ENCODE measurements at regions not wholly inside any gene's neighbourhood (a gene's known extent, or its start where the extent isn't known, plus 50 kb on each side); places are given as distances from the start of the nearest gene placed in this dataset.

GRCh38 chr16:86852135-86852534, 273.8 kb downstream of the FOXL1 start:
- ChIA-PET POLR2A (no interaction called here), CTCF (no interaction called here)
- Histone ChIP-seq H3K9me3 (no peaks in the 10 kb centered on the region), H3K4me2 (no peak overlapping the region), H3K4me1 (peaks cover 10% of the 10 kb centered on the region), H3K4me3 (no peak overlapping the region), H3K27ac (no peak overlapping the region)
- FAIRE-seq (peak; percentile 79), ATAC-seq (no peak), DNase-seq (ENCODE audit: low read depth in 1 of 2, low spot score in 1 of 2) (no peak)
- 96% methylated on average over 2 of the region's 2 CpGs for WGBS (ENCODE audit: missing lambda C conversion rate)
- TF ChIP-seq EHMT2 (IDR thresholded peaks at IDR 0.05; ENCODE audit: low read depth), result 0 out of 2 replicates have a peak, but pooled peaks have one; percentile 3
- TF ChIP-seq MAX (IDR thresholded peaks at IDR 0.05), result no peak

GRCh38 chr16:86854058-86854621, 275.8 kb downstream of the FOXL1 start:
- ATAC-seq, result no peak
- Histone ChIP-seq H3K4me2 (no peak overlapping the region), H3K9me3 (no peaks in the 10 kb centered on the region), H3K4me3 (no peak overlapping the region), H3K27ac (no peak overlapping the region), H3K4me1 (peaks cover 10% of the 10 kb centered on the region)
- no peak for FAIRE-seq
- DNase-seq (ENCODE audit: low read depth in 1 of 2, low spot score in 1 of 2), result no peak
- TF ChIP-seq POLR2AphosphoS2 (conservative IDR thresholded peaks at IDR 0.05; ENCODE audit: low read length) (no peak), ZC3H11A (IDR thresholded peaks at IDR 0.05) (no peak), MAFK (IDR thresholded peaks at IDR 0.05; ENCODE audit: partially characterized antibody) (no peak), FOSL2 (IDR thresholded peaks at IDR 0.05) (no peak), FOSL2 (CRISPR knock-in tag; IDR thresholded peaks at IDR 0.05) (no peak), BHLHE40 (IDR thresholded peaks at IDR 0.05; ENCODE audit: low read depth, low read length) (no peak), RFX5 (IDR thresholded peaks at IDR 0.05) (no peak), E2F6 (IDR thresholded peaks at IDR 0.05; ENCODE audit: borderline replicate concordance, low read depth) (no peak), SREBF2 (IDR thresholded peaks at IDR 0.05) (no peak), ELK1 (IDR thresholded peaks at IDR 0.05; ENCODE audit: low read depth, low read length) (no peak), KDM5A (IDR thresholded peaks at IDR 0.05) (no peak), NR3C1 (IDR thresholded peaks at IDR 0.05) (no peak), HMGXB4 (CRISPR knock-in tag; IDR thresholded peaks at IDR 0.05; ENCODE audit: borderline replicate concordance) (no peak), CHD2 (IDR thresholded peaks at IDR 0.05; ENCODE audit: low read length, partially characterized antibody) (no peak), JUNB (IDR thresholded peaks at IDR 0.05) (no peak), FOSB (CRISPR knock-in tag; IDR thresholded peaks at IDR 0.05) (no peak), RARB (CRISPR knock-in tag; IDR thresholded peaks at IDR 0.05) (no peak)
- ChIA-PET CTCF (interaction anchor here (1.7 to 2.1 kb wide), 2 partner anchors 208 to 290 kb away, joined by 4 to 7 read pairs; no protein-coding TSS in a partner anchor), POLR2A (no interaction called here)
- WGBS (ENCODE audit: missing lambda C conversion rate), result 88% methylated on average over 11 of the region's 11 CpGs

GRCh38 chr16:86854626-86855294, 276.4 kb downstream of the FOXL1 start:
- WGBS (ENCODE audit: missing lambda C conversion rate), result 47% methylated on average over 7 of the region's 7 CpGs
- Histone ChIP-seq H3K4me2 (peak overlapping the region; percentile 46), H3K27ac (peak overlapping the region; percentile 13 to 29; a peak in 4 of 6 replicates), H3K4me1 (peaks cover 10% of the 10 kb centered on the region), H3K4me3 (no peak overlapping the region), H3K9me3 (no peaks in the 10 kb centered on the region)
- peak; percentile 14 to 39 for DNase-seq (ENCODE audit: low read depth in 1 of 2, low spot score in 1 of 2)
- 0 out of 2 replicates have a peak, but pooled peaks have one; percentile 13 for TF ChIP-seq BHLHE40 (IDR thresholded peaks at IDR 0.05; ENCODE audit: low read depth, low read length)
- TF ChIP-seq FOSL2 (IDR thresholded peaks at IDR 0.05), result no peak
- TF ChIP-seq FOSL2 (CRISPR knock-in tag; IDR thresholded peaks at IDR 0.05), result peak; percentile 35; the same call in 1 of the 2 replicates
- TF ChIP-seq NFE2L2 (conservative IDR thresholded peaks at IDR 0.05; ENCODE audit: low read length), result 0 out of 2 replicates have a peak, but pooled peaks have one; percentile 14
- no peak for TF ChIP-seq TP53 (CRISPR knock-in tag; IDR thresholded peaks at IDR 0.05)
- TF ChIP-seq HOXA7 (CRISPR knock-in tag; IDR thresholded peaks at IDR 0.05), result no peak
- no peak for TF ChIP-seq CHD4 (IDR thresholded peaks at IDR 0.05; ENCODE audit: borderline replicate concordance)
- TF ChIP-seq RARB (CRISPR knock-in tag; IDR thresholded peaks at IDR 0.05), result no peak
- no peak for TF ChIP-seq RNF2 (IDR thresholded peaks at IDR 0.05; ENCODE audit: borderline replicate concordance, low read depth)
- TF ChIP-seq CTCF (IDR thresholded peaks at IDR 0.05), result no peak
- TF ChIP-seq POLR2AphosphoS2 (conservative IDR thresholded peaks at IDR 0.05; ENCODE audit: low read length), result no peak
- TF ChIP-seq ESRRA (IDR thresholded peaks at IDR 0.05; ENCODE audit: borderline replicate concordance, low read length), result no peak
- no peak for TF ChIP-seq RCOR1 (IDR thresholded peaks at IDR 0.05; ENCODE audit: low read depth, low read length)
- peak; percentile 49 for TF ChIP-seq MAFK (IDR thresholded peaks at IDR 0.05; ENCODE audit: partially characterized antibody)
- no peak for TF ChIP-seq SREBF2 (IDR thresholded peaks at IDR 0.05)
- ATAC-seq, result no peak
- ChIA-PET CTCF (interaction anchor here (1.7 to 2.1 kb wide), 2 partner anchors 208 to 290 kb away, joined by 4 to 7 read pairs; no protein-coding TSS in a partner anchor), POLR2A (no interaction called here)
- FAIRE-seq, result peak; percentile 61

Measured in A549 (cell line).